GM18520 (cell line): ENCODE measurements at regions not wholly inside any gene's neighbourhood (a gene's known extent, or its start where the extent isn't known, plus 50 kb on each side); places are given as distances from the start of the nearest gene placed in this dataset.

Experiments used
- ATAC-seq: cut with Tn5 transposase; IDR thresholded peaks from one replicate; pipeline ENCODE4 v1.9.1; 2021; ENCODE audit not compliant: unreplicated experiment

- no peak for ATAC-seq
These were observed 328.4 kb upstream of the HAND2 start for GRCh38 chr4:173858471-173858870.

- ATAC-seq = no peak
These were observed 327.8 kb upstream of the HAND2 start for GRCh38 chr4:173857828-173858227.

- ATAC-seq = no peak
These were observed 325.0 kb upstream of the HAND2 start for GRCh38 chr4:173855015-173855414.

DNA sequence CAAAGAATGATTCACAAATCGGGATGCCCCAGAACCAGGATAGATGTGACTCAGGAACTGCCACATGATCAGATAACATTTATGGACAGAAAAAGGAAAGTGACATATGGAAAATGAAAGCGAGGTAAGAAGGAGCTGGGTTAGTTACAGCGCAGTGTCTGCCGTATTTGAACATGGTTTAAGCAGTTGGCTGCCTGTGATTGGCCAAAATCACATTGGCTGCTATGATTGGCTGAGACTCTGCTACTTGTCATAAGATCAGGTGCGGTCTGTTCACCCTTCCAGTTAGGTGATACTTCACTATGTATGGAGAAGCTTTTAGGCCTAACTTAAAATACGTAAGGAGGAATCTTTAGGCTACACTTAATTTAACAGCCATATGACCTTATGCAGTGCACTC lies 322.7 kb upstream of the HAND2 start:
- ATAC-seq = no peak

DNA sequence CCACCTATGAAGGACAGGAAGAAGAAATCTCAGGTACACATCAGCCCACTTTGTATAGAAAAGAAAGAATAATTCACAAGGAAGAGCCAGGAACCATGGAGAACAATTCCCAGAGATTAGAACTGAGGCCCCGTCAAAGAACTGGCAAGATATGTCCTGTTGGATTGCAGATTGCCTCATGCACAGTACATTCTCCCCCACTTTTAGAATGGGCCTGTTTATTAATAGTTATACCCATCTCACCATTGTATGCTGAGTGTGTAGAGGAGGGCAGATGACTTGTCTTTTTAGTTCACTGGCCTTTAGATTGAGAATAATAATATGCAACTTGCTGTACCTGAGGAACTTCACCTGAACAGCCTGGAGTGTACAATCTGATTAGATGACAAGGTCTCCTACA lies 315.6 kb upstream of the HAND2 start:
- ATAC-seq = no peak

DNA sequence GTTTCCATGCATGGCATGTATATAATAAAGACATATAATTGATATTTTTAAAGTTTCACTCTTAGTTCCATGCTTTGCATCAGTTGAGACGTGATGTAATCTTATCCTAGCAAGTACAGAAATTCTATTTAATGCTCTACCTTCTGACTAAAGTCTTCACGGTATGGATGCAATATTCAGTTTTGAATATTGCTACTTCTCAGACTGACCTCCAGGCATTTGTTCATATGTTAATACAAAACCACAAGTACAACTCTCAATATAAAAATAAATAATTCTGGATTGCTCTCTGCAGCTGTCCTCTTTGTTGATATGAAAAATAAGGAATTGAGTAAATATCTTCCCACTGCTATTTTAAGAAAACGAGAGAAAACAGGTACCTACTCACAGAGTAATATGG lies 309.8 kb upstream of the HAND2 start:
- no peak for ATAC-seq

DNA sequence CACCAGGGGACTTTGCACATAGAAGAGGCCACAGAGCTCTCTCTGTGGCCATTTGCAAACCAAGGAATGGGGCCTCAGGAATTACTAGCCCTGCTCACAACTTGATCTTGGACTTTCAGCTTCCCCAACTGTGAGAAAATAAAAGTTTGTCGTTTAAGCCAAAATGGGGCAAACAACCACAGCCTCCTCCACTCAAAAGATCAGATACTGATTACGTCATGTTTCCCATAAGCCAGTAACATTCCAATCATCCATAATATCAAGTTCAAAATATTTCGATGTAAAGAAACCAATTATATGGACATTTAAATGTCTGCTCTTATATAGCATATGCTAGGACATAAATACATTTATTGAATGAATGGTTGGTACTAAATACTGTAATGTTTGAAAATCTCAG lies 307.5 kb upstream of the HAND2 start:
- ATAC-seq = no peak

GRCh38 chr4:173835903-173836302 lies 305.9 kb upstream of the HAND2 start:
- no peak for ATAC-seq

- no peak for ATAC-seq
These were observed 304.1 kb upstream of the HAND2 start for GRCh38 chr4:173834151-173834550.

- no peak for ATAC-seq
These were observed 299.5 kb upstream of the HAND2 start for GRCh38 chr4:173829565-173829964.

DNA sequence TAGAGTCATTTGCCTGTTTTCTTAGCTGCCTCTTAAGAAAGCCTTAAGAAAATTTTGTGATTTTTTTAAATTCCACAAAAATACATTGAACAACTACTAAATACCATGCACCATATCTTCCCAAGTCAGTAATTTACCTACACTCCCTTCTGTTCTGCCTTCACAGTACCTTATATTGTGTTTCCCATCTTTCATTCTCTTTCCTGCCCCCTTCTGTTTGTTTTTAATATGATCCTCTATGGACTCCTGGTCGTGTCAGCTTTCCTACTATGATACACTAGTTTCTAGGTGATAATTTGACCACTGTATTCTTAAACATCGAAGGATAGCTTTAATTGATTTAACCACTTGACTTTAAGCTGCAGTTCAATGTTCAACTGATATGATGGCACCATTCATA lies 297.7 kb upstream of the HAND2 start:
- no peak for ATAC-seq

DNA sequence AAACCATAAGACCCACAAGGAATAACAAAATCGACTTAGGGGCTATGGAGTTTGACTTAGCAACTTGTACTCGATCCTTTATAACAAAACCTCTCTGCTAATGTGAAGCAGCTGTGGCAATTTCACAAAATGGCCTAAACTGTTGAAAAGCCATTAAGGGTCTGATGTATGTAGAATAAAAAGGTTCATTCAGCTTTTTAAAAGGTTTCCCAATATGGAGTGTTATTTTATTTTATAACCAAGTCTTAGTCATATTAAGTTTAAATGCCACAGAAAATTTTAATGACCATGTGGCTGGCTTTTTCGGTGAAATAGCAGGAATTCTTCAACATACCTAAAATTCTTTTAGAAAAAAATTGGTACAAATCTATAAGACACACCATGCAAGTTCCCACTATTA lies 291.8 kb upstream of the HAND2 start:
- no peak for ATAC-seq

DNA sequence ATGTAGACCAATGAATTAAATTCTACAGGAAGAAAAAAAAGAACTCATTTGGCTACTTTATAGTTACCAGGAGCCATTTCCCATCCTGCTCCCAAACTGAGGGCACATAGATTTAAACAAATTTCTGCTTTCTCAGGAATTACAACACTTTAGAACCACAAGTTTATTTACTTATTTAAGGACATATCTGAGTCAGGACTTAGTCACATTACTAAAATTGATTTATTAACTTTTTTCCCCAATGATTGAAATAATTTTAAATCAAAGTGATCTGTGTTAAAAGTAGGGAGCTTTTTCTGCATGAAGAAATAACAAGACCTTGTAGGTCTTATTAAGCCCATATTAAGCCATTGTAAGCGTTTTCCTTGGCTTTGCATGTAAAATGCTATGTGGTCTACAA lies 291.0 kb upstream of the HAND2 start:
- no peak for ATAC-seq

GRCh38 chr4:173807347-173807746 lies 277.3 kb upstream of the HAND2 start:
- ATAC-seq = no peak

GRCh38 chr4:173805884-173806283 lies 275.9 kb upstream of the HAND2 start:
- ATAC-seq = no peak

- no peak for ATAC-seq
These were observed 272.6 kb upstream of the HAND2 start for GRCh38 chr4:173802662-173803022.

DNA sequence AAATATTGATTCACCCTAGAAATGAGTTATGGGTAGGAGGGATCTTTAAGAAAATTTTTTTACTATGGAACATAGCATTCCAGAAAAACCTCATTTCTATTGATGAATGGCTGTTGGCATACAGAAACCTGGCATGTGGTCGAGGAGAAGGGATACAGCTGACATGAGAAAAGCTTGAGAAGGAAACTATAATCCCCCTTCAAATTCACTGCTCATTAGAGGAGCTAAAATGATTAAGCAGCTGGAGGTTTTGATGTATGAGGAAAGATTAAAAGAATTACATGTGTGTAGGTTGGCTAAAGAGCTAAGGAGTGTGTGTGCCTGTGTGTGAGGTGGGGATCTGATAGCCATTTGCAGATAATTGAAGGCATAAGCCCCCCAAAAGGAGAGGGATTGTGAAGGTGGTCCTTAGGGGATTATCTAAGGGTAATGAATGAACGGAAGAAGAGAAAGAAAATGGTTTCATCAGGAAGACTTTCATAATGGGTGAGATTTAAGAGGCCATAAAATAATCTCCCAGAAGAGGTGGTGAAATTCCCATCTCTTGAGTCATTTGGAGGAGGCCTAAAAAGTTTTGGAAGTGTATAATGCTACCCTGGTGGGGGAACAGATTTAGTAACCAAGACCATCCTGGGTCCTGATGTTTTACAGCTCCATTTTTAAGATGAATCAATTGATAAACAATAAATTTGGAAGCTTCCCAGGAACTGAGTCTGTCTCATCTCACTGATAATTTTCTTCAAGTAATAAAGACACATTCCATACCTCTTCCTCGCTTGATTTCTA lies 272.0 kb upstream of the HAND2 start:
- ATAC-seq = no peak

- ATAC-seq = no peak
These were observed 271.3 kb upstream of the HAND2 start for GRCh38 chr4:173801361-173801760.

DNA sequence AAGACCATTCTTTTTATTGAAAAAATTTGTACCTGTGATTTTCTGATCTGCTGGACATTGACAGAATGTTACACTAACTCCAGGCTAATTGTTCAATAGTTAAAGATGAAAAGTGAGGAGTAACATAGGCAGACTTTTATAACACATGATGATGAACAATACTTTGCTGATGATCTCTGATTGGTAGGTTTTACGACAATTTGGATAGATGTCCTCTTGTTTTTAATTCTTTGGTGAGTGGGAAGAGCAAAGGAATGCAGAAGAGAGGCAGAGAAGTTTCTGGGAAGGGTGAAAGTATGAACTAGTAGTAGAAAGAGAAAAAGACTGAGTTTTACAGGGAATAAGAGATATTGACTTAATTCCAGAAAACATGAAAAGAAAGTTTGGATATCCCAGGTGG lies 267.3 kb upstream of the HAND2 start:
- no peak for ATAC-seq

GRCh38 chr4:173794662-173795061 lies 264.6 kb upstream of the HAND2 start:
- ATAC-seq = no peak

- no peak for ATAC-seq
These were observed 264.0 kb upstream of the HAND2 start for GRCh38 chr4:173793937-173794510.

DNA sequence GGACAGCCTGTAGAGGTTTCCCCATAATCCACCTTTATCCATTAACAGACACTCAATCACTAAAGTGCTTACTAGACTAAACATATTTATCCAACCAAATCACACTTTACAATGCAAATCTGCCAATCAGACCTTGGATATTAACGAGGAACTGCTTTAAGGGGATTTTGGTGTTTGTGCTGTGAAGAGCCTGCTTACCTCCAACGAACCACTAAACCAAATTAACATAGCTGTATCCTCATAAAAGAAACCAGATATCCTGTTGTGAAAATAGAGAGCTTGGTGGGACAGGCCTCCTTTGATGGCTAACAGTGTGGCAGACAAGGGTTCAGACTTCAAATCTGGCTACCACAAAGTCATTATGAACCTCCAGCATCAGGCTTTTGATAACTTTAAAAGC lies 252.6 kb upstream of the HAND2 start:
- no peak for ATAC-seq

- no peak for ATAC-seq
These were observed 247.9 kb upstream of the HAND2 start for GRCh38 chr4:173777921-173778320.
